Fibroblast of upper back skin (primary cell): ENCODE measurements at regions not wholly inside any gene's neighbourhood (a gene's known extent, or its start where the extent isn't known, plus 50 kb on each side); places are given as distances from the start of the nearest gene placed in this dataset.
"Not testable (repeated sequence)": the region's sequence is repeated elsewhere in the genome, so short reads cannot be mapped to it uniquely, and the experiment has no call there.

ENCODE experiments used
- DNase-seq: peaks from one replicate; pipeline ENCODE4 v3.0.0-alpha.2; 2013

GRCh38 chr5:158514319-158514985, 585.3 kb downstream of the EBF1 start:
- peak; percentile 94 for DNase-seq

- DNase-seq, result peak; percentile 74
Measured at GRCh38 chr5:158513490-158514318, 586.0 kb downstream of the EBF1 start.

- no peak for DNase-seq
Measured at GRCh38 chr5:158511454-158511853, 588.3 kb downstream of the EBF1 start.

GRCh38 chr5:158510479-158510878, 589.2 kb downstream of the EBF1 start:
- no peak for DNase-seq

GRCh38 chr5:158506648-158507047, 593.1 kb downstream of the EBF1 start:
- DNase-seq, result no peak

- DNase-seq, result no peak
Measured at GRCh38 chr5:158502686-158503085, 597.0 kb downstream of the EBF1 start.

GRCh38 chr5:158499892-158500418, 599.8 kb downstream of the EBF1 start:
- DNase-seq, result peak; percentile 41

- peak; percentile 43 for DNase-seq
Measured at GRCh38 chr5:158499075-158499891, 600.4 kb downstream of the EBF1 start.

GRCh38 chr5:158496624-158497023, 603.1 kb downstream of the EBF1 start:
- no peak for DNase-seq

GRCh38 chr5:158494541-158494940, 605.2 kb downstream of the EBF1 start:
- DNase-seq, result no peak

- not testable (repeated sequence) for DNase-seq
Measured at GRCh38 chr5:158494044-158494443, 605.7 kb downstream of the EBF1 start.

GRCh38 chr5:158492841-158493242, 606.9 kb downstream of the EBF1 start:
- peak; percentile 96 for DNase-seq

GRCh38 chr5:158492136-158492535, 607.6 kb downstream of the EBF1 start:
- DNase-seq, result peak; percentile 76

- DNase-seq, result no peak
Measured at GRCh38 chr5:158487664-158488063, 612.1 kb downstream of the EBF1 start.

GRCh38 chr5:158487156-158487555, 612.6 kb downstream of the EBF1 start:
- peak; percentile 37 for DNase-seq

- DNase-seq, result peak; percentile 66
Measured at GRCh38 chr5:158486566-158486965, 613.1 kb downstream of the EBF1 start.

GRCh38 chr5:158485604-158486081, 614.1 kb downstream of the EBF1 start:
- DNase-seq, result peak; percentile 75

GRCh38 chr5:158485047-158485446, 614.7 kb downstream of the EBF1 start:
- no peak for DNase-seq

GRCh38 chr5:158484150-158484549, 615.6 kb downstream of the EBF1 start:
- peak; percentile 59 for DNase-seq

- peak; percentile 16 for DNase-seq
Measured at GRCh38 chr5:158483281-158483860, 616.3 kb downstream of the EBF1 start.

- DNase-seq, result peak; percentile 21
Measured at GRCh38 chr5:158482125-158482524, 617.6 kb downstream of the EBF1 start.

GRCh38 chr5:158478139-158478538, 619.2 kb upstream of the CLINT1 start:
- DNase-seq, result no peak

GRCh38 chr5:158477214-158477613, 618.3 kb upstream of the CLINT1 start:
- no peak for DNase-seq
